Astrocyte (in vitro differentiated cells and primary cell): ENCODE measurements at regions not wholly inside any gene's neighbourhood (a gene's known extent, or its start where the extent isn't known, plus 50 kb on each side); places are given as distances from the start of the nearest gene placed in this dataset.

Experiments used
- EZH2 ChIP-seq: IDR thresholded peaks from 2 replicates; pipeline ENCODE4 v1.6.1; 2012; ENCODE audit warnings: mild to moderate bottlenecking, low read length, inconsistent platforms; ENCODE audit not compliant: insufficient read depth
- TF ChIP-seq, protein P1 (sequence below): IDR thresholded peaks from 2 replicates; pipeline ENCODE4 v1.5.1; 2011; ENCODE audit warnings: low read depth, mild to moderate bottlenecking, inconsistent platforms, low read length, moderate library complexity; ENCODE audit not compliant: insufficient read depth

- TF ChIP-seq, protein P1, sequence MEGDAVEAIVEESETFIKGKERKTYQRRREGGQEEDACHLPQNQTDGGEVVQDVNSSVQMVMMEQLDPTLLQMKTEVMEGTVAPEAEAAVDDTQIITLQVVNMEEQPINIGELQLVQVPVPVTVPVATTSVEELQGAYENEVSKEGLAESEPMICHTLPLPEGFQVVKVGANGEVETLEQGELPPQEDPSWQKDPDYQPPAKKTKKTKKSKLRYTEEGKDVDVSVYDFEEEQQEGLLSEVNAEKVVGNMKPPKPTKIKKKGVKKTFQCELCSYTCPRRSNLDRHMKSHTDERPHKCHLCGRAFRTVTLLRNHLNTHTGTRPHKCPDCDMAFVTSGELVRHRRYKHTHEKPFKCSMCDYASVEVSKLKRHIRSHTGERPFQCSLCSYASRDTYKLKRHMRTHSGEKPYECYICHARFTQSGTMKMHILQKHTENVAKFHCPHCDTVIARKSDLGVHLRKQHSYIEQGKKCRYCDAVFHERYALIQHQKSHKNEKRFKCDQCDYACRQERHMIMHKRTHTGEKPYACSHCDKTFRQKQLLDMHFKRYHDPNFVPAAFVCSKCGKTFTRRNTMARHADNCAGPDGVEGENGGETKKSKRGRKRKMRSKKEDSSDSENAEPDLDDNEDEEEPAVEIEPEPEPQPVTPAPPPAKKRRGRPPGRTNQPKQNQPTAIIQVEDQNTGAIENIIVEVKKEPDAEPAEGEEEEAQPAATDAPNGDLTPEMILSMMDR = no peak
- no peak for TF ChIP-seq EZH2
Measured at GRCh38 chr10:3497581-3497980, 287.4 kb downstream of the KLF6 start.
